NCI-H2029 (cell line): ENCODE measurements at regions not wholly inside any gene's neighbourhood (a gene's known extent, or its start where the extent isn't known, plus 50 kb on each side); places are given as distances from the start of the nearest gene placed in this dataset.

Source experiments
- DNase-seq: peaks from one replicate; lab custom pipeline; 2025; lab: John Stamatoyannopoulos, UW

- no peak for DNase-seq
These were observed 249.2 kb upstream of the SLC39A10 start for GRCh38 chr2:195407783-195408182.

- no peak for DNase-seq
These were observed 250.0 kb upstream of the SLC39A10 start for GRCh38 chr2:195406886-195407603.

- no peak for DNase-seq
These were observed 252.4 kb upstream of the SLC39A10 start for GRCh38 chr2:195404651-195405050.

- no peak for DNase-seq
These were observed 260.5 kb upstream of the SLC39A10 start for GRCh38 chr2:195396479-195396878.

GRCh38 chr2:195395362-195395761, 261.7 kb upstream of the SLC39A10 start:
- DNase-seq = no peak

GRCh38 chr2:195392446-195393336, 264.3 kb upstream of the SLC39A10 start:
- no peak for DNase-seq

- DNase-seq = no peak
These were observed 266.2 kb upstream of the SLC39A10 start for GRCh38 chr2:195390686-195391321.

DNA sequence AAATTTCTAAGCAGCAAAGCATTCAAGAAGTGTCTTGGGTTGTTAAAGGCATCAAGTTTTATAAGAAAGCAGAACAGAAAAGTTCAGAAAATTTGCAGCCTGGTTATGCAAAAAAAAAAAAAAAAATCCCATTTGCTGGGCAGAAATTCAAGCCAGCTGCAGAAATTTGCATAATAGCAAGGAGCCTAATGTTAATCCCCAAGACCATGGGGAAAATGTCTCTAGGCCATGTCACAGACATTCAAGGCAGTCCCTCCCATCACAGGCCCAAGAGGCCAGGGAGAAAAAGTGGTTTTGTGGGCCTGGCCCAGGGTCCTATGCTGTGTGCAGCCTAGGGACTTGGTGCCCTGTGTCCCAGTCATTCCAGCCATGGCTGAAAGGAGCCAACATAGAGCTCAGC, 269.0 kb upstream of the SLC39A10 start:
- no peak for DNase-seq

GRCh38 chr2:195382186-195382585, 274.8 kb upstream of the SLC39A10 start:
- DNase-seq = no peak

- no peak for DNase-seq
These were observed 286.7 kb upstream of the SLC39A10 start for GRCh38 chr2:195370167-195370943.

DNA sequence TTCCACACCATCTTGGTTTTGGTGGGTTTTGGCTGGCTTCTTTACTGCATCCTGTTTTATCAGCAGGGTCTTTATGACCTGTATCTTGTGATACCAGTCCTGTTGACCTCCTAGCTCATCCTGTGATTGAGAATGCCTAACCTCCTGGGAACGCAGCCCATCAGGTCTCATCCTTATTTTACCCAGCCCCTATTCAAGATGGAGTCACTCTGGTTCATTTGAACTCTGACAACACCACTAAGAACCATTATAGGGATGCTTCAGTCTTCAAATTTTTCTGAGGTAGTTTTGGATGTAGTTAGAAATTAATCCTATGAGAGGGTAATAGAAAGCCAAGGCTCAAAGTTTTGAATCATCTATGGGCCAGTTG, 287.8 kb upstream of the SLC39A10 start:
- no peak for DNase-seq

- no peak for DNase-seq
These were observed 288.5 kb upstream of the SLC39A10 start for GRCh38 chr2:195368249-195369217.

- no peak for DNase-seq
These were observed 289.2 kb upstream of the SLC39A10 start for GRCh38 chr2:195367809-195368208.

- DNase-seq = no peak
These were observed 292.7 kb upstream of the SLC39A10 start for GRCh38 chr2:195364015-195364965.

GRCh38 chr2:195363496-195363895, 293.5 kb upstream of the SLC39A10 start:
- no peak for DNase-seq

DNA sequence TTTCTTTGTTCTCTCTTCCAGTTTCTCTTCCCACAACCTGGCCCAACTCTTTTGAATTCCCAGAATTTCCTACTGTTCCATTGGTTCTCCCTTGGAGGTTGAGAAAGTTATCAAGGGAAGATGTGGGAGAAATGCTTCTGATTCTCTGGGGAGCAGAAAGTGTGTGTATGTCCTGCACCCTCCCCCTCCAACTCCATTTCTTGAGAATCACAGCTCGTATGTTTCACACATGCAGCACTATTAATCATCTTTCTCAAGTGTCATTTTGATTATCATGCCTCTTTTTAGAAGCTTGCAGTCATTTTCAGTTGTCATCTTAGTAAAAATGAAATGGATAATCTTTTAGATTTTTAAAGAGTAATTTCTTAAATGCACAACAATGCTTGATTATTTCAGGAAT, 296.8 kb upstream of the SLC39A10 start:
- no peak for DNase-seq

DNA sequence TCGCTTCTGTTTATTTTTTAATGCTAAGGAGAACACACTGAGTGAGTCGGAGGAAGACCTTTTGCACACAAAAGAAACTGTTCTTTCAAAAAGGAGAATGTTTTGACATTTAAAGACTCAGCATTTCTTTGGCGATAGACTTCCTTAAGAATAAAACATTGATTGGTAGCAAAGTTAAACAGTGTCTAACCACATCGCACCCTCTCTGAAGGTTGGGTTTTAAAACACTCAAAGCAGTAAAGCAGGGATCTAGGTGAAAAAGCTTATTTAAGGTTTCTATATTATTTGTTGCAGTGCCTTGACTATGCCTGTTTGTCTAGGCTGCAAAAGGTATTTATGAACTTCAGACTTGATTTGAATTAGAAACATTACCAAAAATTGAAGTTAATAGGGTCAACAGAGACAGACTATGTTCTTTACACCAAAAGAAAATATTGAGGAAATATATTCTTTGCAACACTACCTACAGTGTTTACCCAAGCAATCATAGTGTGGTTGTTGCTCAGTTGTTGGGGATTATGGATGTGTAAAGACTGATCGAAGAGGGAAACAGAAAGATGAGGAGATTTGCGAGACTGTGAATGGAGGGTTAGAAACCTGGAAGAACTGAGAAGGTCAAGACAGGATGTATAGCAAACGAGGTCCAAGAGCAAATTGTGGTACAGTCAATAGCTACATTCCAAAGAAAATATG, 297.8 kb upstream of the SLC39A10 start:
- no peak for DNase-seq

DNA sequence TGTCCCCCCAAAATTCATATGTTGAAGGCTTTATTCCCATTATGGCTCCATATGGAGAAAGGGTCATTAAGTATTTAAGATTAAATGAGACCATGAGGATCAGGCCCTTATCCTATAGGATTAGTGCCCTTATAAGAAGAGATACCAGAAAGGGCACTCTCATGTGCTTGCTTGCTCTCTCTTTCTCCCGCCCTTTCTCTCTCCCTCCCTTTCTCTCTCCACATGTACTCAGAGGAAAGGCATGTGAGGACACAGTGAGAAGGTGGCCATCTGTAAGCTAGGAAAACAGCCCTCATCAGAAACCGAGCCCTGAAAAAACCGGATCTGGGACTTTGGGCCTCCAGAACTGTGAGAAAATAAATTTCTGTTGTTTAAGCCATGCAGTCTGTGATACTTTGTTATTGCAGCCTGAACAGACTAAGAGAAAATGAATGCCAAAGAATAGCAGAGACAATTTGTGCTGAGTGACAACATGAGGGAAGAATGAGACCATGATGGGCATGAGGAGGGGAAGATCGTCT, 300.0 kb upstream of the SLC39A10 start:
- DNase-seq = no peak

DNA sequence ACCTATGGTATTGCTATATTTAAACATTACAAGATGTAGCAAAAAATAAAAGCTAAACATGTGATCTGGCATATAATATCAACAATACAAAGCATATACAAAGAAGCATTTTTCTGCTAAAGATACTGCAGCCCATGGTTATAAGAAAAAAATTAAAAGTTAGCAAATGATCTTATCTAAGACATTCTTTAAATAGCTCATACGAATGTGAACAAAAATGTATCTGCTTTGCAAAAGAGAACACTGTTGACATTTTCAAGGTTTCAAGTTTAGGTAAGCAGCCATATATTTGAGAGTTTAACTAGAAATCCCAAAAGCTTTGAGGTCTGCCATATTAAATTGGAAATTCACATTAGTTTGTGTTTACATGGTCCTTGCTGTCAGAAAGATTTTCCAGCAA, 301.0 kb upstream of the SLC39A10 start:
- no peak for DNase-seq
